Daoy (cell line): ENCODE measurements at regions not wholly inside any gene's neighbourhood (a gene's known extent, or its start where the extent isn't known, plus 50 kb on each side); places are given as distances from the start of the nearest gene placed in this dataset.

Experiments
- DNase-seq: peaks from one replicate; pipeline ENCODE4 v3.0.0-alpha.2; 2015; ENCODE audit warnings: low read depth

DNA sequence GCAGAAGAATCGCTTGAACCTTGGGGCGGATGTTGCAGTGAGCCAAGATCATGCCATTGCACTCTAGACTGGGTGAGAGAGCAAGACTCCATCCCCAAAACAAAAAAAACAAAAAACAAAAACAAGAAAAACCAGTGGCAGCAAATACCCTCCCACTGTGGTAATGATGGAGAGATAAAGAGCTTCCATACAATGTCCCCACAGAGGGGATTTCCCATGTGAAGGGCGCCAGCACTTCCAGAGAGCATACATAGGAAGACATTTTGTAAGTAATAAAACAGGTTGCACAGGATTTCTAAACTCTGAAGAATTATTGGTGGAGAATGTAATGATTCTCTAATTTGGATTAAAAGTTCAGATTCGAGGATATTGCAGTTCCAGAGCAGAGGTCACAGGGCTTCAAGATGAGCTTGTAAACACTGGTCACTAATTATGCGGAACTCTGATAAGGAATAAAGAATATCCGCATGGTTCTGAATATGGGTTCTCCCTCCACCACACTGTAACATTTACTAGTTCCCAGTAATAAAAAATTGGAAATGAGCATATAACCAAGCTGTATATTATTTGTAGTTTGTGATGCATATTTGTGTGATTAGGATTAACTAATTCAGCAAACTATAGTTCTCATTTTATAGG lies 290.1 kb upstream of the SLC10A2 start:
- no peak for DNase-seq

- DNase-seq: peak; percentile 4
These were observed 288.0 kb upstream of the SLC10A2 start for GRCh38 chr13:103354171-103354570.

DNA sequence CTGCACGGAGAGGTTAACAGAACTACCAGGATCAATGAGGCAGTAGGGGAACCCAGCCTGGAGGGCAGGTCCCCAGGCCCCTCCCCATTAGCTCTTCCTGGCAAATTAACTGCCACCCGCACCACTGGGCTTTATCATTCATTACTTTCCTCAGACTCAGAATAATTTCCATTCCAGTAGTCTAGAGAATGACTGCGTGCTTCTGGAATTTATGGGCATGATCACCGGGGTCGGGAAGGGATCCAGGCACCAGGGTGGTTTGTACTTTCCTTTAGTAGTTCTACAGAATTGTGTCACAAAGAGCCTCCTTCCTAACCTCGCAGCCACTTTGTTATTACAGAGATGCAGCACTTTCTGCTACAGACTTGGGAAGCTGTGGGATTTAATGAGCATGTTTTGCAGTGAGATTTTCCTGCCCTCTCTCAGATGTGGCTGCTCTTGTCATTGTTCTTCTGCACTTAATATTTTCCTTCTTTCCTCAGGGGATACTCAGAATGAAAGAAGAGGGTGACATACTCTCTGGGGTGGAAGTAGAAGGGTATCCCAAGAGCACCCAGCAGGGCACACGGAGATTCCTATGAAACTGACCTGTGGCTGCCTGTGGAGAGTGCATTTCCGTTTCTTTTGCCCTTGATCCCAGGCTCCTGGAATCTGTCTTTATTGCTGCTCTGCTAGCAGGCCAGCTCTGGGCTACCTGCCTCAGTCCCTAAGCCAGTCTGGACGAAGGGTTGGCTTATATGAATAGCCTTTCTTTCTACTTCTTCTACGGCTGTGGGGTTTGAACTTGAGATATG lies 285.0 kb upstream of the SLC10A2 start:
- peak; percentile 68 for DNase-seq

GRCh38 chr13:103350147-103350546 lies 283.9 kb upstream of the SLC10A2 start:
- no peak for DNase-seq

DNA sequence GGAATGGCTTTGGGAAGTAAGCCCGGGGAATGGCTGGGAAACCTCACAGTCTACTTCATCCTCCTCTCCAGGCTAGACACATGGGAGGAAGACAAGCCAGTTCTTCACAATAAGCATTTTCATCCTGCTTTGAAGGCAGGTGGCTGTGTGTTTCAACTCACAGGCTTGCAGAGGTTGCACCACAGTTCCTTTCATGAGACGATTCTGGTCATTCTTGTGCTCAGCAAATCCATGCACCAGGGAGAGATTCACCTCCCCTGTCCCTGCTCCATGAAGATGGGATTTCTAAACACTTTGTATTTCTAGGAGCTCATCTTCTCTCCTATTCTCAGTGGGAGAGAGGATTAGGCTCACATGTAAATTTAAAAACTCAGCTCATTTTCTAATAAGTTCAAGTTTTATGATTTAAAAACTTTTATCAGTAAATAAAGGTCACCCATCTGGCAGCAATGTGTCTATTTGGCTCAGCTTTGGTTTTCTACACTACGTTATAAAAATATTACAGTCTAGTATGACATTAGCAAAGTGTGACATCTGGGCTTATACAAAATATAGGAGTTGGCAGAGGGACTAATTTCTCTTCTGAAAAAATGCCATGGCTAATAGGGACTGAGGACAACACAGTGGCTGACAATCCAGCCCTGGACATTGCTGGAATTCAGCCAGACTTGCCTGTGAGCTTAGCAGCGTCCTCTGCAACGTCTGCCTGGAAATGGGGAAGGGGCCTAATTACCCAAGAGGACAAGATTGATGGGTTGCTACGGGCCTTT lies 283.2 kb upstream of the SLC10A2 start:
- no peak for DNase-seq

GRCh38 chr13:103335241-103335640 lies 269.0 kb upstream of the SLC10A2 start:
- DNase-seq: no peak

- no peak for DNase-seq
These were observed 265.7 kb upstream of the SLC10A2 start for GRCh38 chr13:103331924-103332323.

DNA sequence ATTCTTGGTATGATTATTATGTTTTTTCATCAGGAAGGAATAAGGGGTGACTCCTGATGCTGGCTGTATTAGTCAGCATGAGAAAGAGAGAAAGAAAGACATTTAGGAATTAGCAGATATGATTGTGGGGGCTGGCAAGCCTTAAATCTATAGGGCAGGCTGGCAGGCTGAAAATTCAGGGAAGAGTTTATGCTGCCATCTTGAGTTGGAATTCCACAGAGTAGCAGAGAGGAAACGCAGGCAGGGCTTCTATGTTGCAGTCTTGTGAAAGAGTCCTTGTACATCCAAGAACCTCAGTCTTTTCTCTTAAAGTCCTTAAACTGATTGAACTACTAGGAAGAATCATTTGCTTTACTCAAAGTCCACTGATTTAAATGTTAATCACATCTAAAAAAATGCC lies 262.7 kb upstream of the SLC10A2 start:
- DNase-seq: no peak

DNA sequence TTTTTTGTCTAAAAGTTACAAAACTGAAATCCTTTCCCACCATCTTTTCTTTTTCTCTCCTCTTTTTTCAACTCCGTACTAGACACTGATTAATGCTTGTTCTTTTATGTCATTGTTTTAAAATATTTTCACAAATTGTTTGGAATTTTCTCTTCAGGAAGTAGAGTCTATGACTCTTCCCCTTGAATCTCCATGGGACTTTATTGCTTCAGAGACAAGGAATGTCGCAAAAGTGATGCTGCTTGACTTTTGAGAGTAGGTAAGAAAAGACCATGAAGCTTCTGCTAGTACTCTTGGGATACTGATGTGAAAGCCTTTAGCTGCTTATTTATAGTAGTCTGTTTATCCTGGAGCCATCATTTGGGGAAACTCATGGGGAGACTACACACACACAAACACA lies 260.1 kb upstream of the SLC10A2 start:
- DNase-seq: no peak

DNA sequence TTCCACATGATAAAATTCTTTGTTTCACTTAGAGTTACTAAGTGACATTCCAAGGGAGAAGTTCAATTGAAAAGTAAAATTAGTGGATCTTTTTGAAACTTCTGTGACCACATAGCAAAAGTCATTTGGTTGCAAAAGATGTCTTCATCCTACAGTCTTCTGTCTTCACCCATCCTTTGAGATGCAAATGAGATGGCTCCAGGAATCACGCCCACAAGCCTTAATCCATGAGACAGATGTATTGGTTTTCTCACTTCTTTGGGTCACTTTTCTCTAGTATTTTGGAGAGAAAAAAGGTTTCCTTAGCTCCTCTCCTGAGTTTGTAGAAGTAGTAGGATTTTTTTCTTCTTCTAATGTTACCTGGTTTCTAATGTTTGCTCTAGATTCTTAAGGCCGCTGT lies 259.5 kb upstream of the SLC10A2 start:
- no peak for DNase-seq

DNA sequence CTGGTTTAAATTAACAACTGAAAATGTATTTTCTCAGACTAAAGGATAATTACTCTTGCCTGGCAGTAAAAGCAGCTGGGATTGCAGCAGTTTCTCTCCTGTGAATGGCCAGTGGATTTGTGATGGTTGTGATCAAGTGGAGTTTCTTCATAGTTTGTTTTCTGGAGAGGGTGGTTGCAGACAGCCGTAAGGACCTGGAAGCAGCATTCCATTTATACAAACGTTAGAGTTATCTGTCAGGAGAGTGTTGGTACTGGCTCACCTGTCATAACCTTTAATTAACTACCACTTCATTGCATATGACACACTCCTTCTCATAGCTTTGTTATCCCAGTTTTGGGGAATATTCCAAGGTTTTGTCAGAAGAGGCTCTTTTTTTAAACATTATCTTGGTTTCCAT lies 258.4 kb upstream of the SLC10A2 start:
- DNase-seq: no peak

GRCh38 chr13:103315711-103316110 lies 249.5 kb upstream of the SLC10A2 start:
- no peak for DNase-seq

GRCh38 chr13:103312467-103312866 lies 246.2 kb upstream of the SLC10A2 start:
- DNase-seq: no peak

GRCh38 chr13:103308667-103309066 lies 242.4 kb upstream of the SLC10A2 start:
- no peak for DNase-seq

- DNase-seq: no peak
These were observed 239.9 kb upstream of the SLC10A2 start for GRCh38 chr13:103306163-103306562.

DNA sequence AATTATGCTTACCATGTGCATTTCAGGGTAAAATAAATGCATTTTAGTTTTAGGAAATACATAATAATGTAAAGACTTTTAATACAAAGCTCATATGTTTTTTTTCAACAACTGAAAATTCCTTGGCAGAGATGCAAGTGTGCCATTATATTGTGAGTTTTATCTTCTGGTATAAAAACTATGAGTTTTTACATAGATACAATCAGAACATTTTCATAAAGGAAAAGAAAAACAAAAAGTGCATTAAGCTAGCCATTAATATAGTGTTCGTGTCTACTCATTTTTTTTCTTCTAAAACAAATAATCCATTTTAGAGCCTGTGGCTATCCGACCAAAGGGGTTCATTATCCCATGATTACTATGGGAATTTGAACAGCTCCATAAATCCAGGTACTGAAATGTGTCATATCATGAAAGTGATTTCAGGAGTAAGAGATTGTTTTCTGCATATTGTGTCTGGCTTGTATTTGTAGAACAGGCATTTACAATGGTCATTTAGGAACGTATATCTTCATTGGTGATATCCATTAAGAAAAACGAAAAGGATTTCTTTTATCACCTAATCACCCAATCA lies 236.9 kb upstream of the SLC10A2 start:
- no peak for DNase-seq

GRCh38 chr13:103302676-103303075 lies 236.5 kb upstream of the SLC10A2 start:
- no peak for DNase-seq

GRCh38 chr13:103299079-103299478 lies 232.9 kb upstream of the SLC10A2 start:
- DNase-seq: no peak

GRCh38 chr13:103297083-103297482 lies 230.9 kb upstream of the SLC10A2 start:
- no peak for DNase-seq

GRCh38 chr13:103291798-103292572 lies 225.8 kb upstream of the SLC10A2 start:
- no peak for DNase-seq

- DNase-seq: no peak
These were observed 225.0 kb upstream of the SLC10A2 start for GRCh38 chr13:103291226-103291625.

DNA sequence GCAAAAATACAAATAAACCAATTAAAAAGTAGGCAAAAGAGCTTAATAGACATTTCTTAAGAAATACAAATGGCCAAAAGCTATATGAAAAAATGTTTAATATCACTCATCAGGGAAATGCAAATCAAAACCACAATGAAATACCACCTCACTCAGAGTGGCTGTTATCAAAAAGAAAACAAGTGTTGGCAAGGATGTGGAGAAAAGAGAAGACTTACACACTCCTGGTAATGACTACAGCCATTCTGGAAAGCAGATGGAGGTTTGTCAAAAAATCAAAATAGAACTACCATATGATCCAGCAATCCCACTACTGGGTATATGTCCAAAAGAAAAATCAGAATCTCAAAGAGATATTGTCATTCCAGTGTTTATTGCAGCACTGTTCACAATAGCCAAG lies 223.5 kb upstream of the SLC10A2 start:
- peak; percentile 60 for DNase-seq
